HG02840 (cell line): ENCODE measurements at regions not wholly inside any gene's neighbourhood (a gene's known extent, or its start where the extent isn't known, plus 50 kb on each side); places are given as distances from the start of the nearest gene placed in this dataset.
"Not testable (repeated sequence)": the region's sequence is repeated elsewhere in the genome, so short reads cannot be mapped to it uniquely, and the experiment has no call there.

ENCODE experiments used
- ATAC-seq: cut with Tn5 transposase; IDR thresholded peaks from one replicate; pipeline ENCODE4 v1.9.1; 2021; ENCODE audit warnings: mild to moderate bottlenecking, moderate library complexity, moderate number of reproducible peaks; ENCODE audit not compliant: unreplicated experiment, low FRiP score

GRCh38 chr15:56812221-56812620 lies 78.9 kb upstream of the ZNF280D start:
- ATAC-seq, result no peak

GRCh38 chr15:56811586-56811985 lies 78.3 kb upstream of the ZNF280D start:
- no peak for ATAC-seq

- no peak for ATAC-seq
Observed at GRCh38 chr15:56808160-56808559, 74.9 kb upstream of the ZNF280D start.

GRCh38 chr15:56806148-56806536 lies 72.8 kb upstream of the ZNF280D start:
- no peak for ATAC-seq

GRCh38 chr15:56805466-56806147 lies 72.3 kb upstream of the ZNF280D start:
- ATAC-seq, result no peak

GRCh38 chr15:56804938-56805337 lies 71.6 kb upstream of the ZNF280D start:
- ATAC-seq, result no peak

- ATAC-seq, result no peak
Observed at GRCh38 chr15:56804279-56804678, 71.0 kb upstream of the ZNF280D start.

GRCh38 chr15:56802161-56802560 lies 68.9 kb upstream of the ZNF280D start:
- ATAC-seq, result no peak

GRCh38 chr15:56798639-56799038 lies 65.3 kb upstream of the ZNF280D start:
- no peak for ATAC-seq

- no peak for ATAC-seq
Observed at GRCh38 chr15:56797720-56798275, 64.5 kb upstream of the ZNF280D start.

GRCh38 chr15:56795502-56795901 lies 62.2 kb upstream of the ZNF280D start:
- no peak for ATAC-seq

GRCh38 chr15:56794553-56795329 lies 61.4 kb upstream of the ZNF280D start:
- no peak for ATAC-seq

GRCh38 chr15:56794165-56794552 lies 60.9 kb upstream of the ZNF280D start:
- ATAC-seq, result no peak

GRCh38 chr15:56792211-56792610 lies 58.9 kb upstream of the ZNF280D start:
- no peak for ATAC-seq

- ATAC-seq, result not testable (repeated sequence)
Observed at GRCh38 chr15:56791521-56791920, 58.2 kb upstream of the ZNF280D start.

GRCh38 chr15:56788359-56788758 lies 55.0 kb upstream of the ZNF280D start:
- no peak for ATAC-seq

- ATAC-seq, result peak; percentile 74
Observed at GRCh38 chr15:56786966-56787365, 53.7 kb upstream of the ZNF280D start.

GRCh38 chr15:56783857-56784661 lies 50.8 kb upstream of the ZNF280D start:
- no peak for ATAC-seq

- no peak for ATAC-seq
Observed at GRCh38 chr15:56783156-56783856, 50.0 kb upstream of the ZNF280D start.
